GM12874 (cell line): ENCODE measurements at regions not wholly inside any gene's neighbourhood (a gene's known extent, or its start where the extent isn't known, plus 50 kb on each side); places are given as distances from the start of the nearest gene placed in this dataset.

ENCODE experiments used
- TF ChIP-seq, protein P1 (sequence below): IDR thresholded peaks from 2 replicates; pipeline ENCODE4 v1.5.1; 2011; ENCODE audit warnings: low read depth, mild to moderate bottlenecking, control low read depth, low read length, moderate library complexity; ENCODE audit not compliant: insufficient read depth

DNA sequence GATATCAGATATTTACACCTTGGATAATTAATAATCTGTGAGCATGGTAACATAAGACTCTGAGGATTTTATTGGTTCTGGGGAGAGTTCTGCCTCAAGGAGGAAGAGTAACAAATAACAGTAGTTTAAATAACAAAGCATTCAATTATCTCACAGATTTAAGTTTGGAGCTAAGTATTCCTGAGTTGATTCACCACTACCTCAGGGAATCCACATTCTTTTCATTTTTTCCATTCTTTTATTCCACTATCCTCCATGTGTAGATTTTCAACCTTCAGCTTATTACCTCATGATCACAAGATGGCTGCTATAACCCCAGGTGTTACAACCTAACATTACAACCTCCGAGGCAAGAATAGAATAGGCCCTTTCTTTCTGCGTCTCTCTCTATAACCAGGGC lies 252.2 kb upstream of the TOX3 start:
- TF ChIP-seq, protein P1, sequence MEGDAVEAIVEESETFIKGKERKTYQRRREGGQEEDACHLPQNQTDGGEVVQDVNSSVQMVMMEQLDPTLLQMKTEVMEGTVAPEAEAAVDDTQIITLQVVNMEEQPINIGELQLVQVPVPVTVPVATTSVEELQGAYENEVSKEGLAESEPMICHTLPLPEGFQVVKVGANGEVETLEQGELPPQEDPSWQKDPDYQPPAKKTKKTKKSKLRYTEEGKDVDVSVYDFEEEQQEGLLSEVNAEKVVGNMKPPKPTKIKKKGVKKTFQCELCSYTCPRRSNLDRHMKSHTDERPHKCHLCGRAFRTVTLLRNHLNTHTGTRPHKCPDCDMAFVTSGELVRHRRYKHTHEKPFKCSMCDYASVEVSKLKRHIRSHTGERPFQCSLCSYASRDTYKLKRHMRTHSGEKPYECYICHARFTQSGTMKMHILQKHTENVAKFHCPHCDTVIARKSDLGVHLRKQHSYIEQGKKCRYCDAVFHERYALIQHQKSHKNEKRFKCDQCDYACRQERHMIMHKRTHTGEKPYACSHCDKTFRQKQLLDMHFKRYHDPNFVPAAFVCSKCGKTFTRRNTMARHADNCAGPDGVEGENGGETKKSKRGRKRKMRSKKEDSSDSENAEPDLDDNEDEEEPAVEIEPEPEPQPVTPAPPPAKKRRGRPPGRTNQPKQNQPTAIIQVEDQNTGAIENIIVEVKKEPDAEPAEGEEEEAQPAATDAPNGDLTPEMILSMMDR, result no peak

DNA sequence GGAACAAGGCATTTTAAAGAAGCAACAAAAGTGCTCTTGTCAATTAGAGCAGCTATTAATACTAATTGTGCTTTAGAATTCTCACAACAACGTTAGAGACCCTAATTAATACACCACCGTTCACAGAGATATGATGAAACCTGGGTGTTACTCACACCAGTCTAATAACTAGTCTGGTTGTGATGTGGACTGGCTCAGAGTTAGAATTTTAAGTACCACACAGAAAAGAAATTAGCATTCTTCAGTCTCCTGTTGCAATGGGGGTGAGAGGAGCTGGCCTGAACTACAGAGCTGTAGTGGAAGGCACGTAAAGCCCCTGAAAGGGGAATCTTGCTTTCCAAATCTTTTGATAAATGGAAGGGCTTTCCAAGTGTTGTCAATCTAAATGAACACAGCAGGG lies 240.8 kb upstream of the TOX3 start:
- TF ChIP-seq, protein P1, result no peak

DNA sequence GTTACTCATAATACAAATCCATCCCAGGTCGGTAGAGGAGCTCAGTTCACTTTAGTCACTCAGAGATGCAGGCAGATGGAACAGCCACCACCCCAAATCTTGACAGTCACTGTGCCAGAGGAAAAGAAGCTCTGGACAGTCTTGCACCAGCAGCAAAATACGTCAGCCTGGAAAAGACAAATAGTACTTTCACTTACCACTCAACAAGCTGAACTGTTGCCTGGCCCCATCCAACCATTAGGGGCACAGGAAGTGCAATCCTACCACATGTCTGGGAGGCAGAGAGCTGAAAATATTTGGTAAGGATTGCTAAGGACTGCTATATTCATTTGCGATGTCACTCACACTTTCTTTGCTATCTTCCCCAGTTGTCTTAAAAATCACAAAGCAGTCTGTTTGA lies 239.1 kb upstream of the TOX3 start:
- TF ChIP-seq, protein P1, result no peak

DNA sequence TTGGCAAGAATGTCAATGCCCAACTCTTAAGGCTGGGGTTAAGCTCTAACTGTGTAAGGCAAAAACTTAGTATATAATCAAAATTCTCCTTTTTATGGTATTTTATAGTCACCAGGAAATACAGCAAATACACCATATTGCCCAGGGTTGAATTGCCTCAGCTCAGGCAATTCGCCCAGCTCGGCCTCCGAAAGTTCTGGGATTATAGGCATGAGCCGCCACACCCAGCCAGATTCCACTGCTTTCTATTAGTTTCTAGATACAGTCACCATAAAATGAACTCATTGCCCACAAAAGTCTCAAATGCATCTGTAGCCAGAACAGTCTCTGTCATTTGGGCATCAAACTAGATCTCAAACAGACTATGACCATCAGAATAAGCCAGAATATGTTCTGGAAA lies 238.7 kb upstream of the TOX3 start:
- TF ChIP-seq, protein P1, result no peak

DNA sequence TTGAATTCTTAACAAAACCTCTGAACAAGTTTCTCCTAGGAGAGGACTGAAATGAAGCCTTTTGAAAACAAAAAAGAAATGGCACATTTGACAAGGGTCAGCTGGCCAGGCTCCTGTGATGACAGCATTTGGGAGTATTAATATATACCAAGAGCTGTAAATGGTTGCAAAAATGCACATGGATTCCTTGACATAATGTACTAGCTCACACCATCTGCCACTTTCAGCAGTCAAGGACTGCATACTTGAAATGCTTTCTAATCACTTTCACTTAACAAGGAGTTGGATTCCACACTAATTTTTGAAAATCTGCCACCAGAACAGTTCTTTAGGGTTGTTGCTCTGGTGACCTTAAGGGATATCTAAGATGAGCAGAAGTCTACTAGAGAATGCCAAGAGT lies 236.7 kb upstream of the TOX3 start:
- TF ChIP-seq, protein P1, result no peak

DNA sequence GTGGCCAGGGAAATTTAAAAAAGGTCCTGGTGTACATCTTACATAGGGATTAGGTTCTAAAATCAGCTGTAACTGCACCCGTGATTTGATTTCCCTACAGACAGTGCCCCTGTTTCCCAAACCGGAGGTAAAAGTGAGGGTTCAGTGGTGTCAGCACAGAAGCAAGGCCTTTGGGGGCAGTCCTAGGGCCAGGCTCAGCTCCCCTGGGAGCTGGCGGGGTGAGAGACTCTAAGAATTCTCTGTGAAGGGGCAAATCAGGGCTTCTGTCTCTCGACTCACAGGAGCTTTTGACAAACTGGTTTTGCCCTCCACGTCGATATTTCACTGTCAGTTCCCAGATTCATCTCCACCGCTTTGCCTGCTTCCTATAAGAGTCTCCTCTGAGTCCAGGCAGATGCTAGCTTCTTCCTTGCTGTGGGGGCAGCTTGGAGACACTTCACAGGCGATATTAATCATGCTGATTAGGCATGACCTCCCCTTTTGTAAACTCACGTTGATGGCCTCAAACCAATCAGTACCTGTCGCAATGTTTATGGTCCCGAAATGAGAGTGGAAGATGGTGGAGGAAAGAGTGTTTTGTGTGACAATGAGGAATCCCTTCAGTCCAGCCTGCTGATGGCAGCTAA lies 234.2 kb upstream of the TOX3 start:
- TF ChIP-seq, protein P1, result no peak

DNA sequence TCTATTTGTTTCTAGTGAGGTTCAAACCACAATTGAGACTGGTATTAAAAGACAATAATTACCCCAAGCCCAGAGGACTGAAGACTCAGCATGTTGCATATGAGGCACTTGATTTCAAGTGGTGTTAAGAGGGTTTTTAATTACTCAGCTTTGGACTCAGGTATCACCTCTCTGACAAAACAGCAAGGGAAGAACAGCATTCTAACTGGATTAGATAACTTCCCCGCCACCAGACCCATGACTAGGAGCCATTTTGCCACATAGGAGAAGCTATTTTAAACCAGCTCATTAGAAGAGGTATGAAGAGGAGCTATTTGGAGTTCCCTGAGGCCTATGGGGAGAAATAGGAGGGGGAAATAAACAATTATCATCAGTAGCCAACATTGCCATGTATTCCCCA lies 226.1 kb upstream of the TOX3 start:
- TF ChIP-seq, protein P1, result no peak
